Activated CD4-positive, alpha-beta T cell treated with anti-CD3 and anti-CD28 coated beads, Interleukin-2, amount 50 U/mL, for 16 hours (primary cell): ENCODE measurements at regions not wholly inside any gene's neighbourhood (a gene's known extent, or its start where the extent isn't known, plus 50 kb on each side); places are given as distances from the start of the nearest gene placed in this dataset.

Experiments
- DNase-seq: peaks from one replicate; pipeline ENCODE4 v3.0.0-alpha.2; 2020

GRCh38 chr9:7936996-7937395 is 137.4 kb upstream of the DMAC1 start:
- DNase-seq = no peak

GRCh38 chr9:7936163-7936562 is 136.6 kb upstream of the DMAC1 start:
- no peak for DNase-seq

- DNase-seq = peak; percentile 32
These were observed 136.1 kb upstream of the DMAC1 start for GRCh38 chr9:7935681-7936080.

GRCh38 chr9:7932767-7933166 is 133.2 kb upstream of the DMAC1 start:
- DNase-seq = no peak

- no peak for DNase-seq
These were observed 131.0 kb upstream of the DMAC1 start for GRCh38 chr9:7930613-7931012.

- no peak for DNase-seq
These were observed 122.1 kb upstream of the DMAC1 start for GRCh38 chr9:7921545-7922197.

- no peak for DNase-seq
These were observed 112.5 kb upstream of the DMAC1 start for GRCh38 chr9:7912037-7912535.

GRCh38 chr9:7910426-7911020 is 110.9 kb upstream of the DMAC1 start:
- no peak for DNase-seq

- DNase-seq = no peak
These were observed 110.0 kb upstream of the DMAC1 start for GRCh38 chr9:7909537-7909936.

GRCh38 chr9:7907551-7908337 is 108.2 kb upstream of the DMAC1 start:
- DNase-seq = peak; percentile 1

- peak; percentile 41 for DNase-seq
These were observed 107.4 kb upstream of the DMAC1 start for GRCh38 chr9:7906783-7907550.

- no peak for DNase-seq
These were observed 102.0 kb upstream of the DMAC1 start for GRCh38 chr9:7901621-7902020.

- no peak for DNase-seq
These were observed 101.0 kb upstream of the DMAC1 start for GRCh38 chr9:7900541-7900940.

GRCh38 chr9:7899753-7900152 is 100.2 kb upstream of the DMAC1 start:
- no peak for DNase-seq

- no peak for DNase-seq
These were observed 94.7 kb upstream of the DMAC1 start for GRCh38 chr9:7894231-7894630.

GRCh38 chr9:7892975-7893374 is 93.4 kb upstream of the DMAC1 start:
- DNase-seq = no peak

- peak; percentile 79 for DNase-seq
These were observed 80.1 kb upstream of the DMAC1 start for GRCh38 chr9:7879551-7880245.

GRCh38 chr9:7871977-7872730 is 72.6 kb upstream of the DMAC1 start:
- no peak for DNase-seq

GRCh38 chr9:7869340-7869739 is 69.8 kb upstream of the DMAC1 start:
- no peak for DNase-seq

- DNase-seq = no peak
These were observed 62.6 kb upstream of the DMAC1 start for GRCh38 chr9:7862170-7862569.

GRCh38 chr9:7861086-7861485 is 61.5 kb upstream of the DMAC1 start:
- DNase-seq = no peak

GRCh38 chr9:7860335-7860709 is 60.7 kb upstream of the DMAC1 start:
- no peak for DNase-seq
